Cardiac septum (tissue), 1 donor: ENCODE measurements at regions not wholly inside any gene's neighbourhood (a gene's known extent, or its start where the extent isn't known, plus 50 kb on each side); places are given as distances from the start of the nearest gene placed in this dataset.
"Not testable (repeated sequence)": the region's sequence is repeated elsewhere in the genome, so short reads cannot be mapped to it uniquely, and the experiment has no call there.

Experiments
- DNase-seq: peaks from one replicate; pipeline ENCODE4 v3.0.0-alpha.2; 2020; ENCODE audit warnings: low spot score
- intact Hi-C: fragments of 100-400 bp; cut with DNase I; formaldehyde crosslinking; loops from one replicate; pipeline ENCODE4 v1.14.0; 2022
- donor health status: DM: no; HTN: no; CAD: no.

DNA sequence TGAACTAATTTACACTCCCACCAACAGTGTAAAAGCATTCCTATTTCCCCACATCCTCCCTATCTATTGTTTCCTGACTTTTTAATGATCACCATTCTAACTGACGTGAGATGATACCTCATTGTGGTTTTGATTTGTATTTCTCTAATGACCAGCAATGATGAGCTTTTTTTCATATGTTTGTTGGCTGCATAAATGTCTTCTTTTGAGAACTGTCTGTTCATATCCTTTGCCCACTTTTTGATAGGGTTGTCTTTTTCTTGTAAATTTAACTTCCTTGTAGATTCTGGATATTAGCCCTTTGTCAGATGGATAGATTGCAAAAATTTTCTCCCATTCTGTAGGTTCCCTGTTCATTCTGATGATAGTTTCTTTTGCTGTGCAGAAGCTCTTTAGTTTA, 251.3 kb downstream of the PTGER3 start:
- intact Hi-C loops, DNase-seq: not testable (repeated sequence)

GRCh38 chr1:70802625-70803024, 245.0 kb downstream of the PTGER3 start:
- intact Hi-C loops, DNase-seq: not testable (repeated sequence)

DNA sequence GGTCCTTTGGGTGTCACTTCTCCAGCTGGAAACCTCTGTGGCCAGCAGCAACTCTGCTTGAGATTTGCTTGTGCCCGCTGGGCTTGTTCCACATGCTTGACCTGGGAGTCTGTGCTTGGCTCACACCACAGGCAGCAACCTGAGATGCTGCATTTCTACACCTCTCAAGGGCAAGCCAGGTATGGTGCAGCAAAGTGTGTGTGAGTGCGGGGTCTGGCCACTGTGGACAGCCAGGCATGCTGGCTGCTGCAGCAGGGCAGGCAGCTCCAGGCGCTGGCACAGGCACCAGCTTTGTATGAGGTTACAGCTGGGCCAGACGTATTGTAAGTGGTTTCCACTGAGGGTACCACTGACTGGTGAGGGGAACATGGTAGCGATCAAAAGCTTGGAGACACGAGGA, 242.0 kb downstream of the PTGER3 start:
- intact Hi-C loops: no loop called here
- DNase-seq: no peak

GRCh38 chr1:70807088-70807664, 240.4 kb downstream of the PTGER3 start:
- no peak for DNase-seq
- intact Hi-C loops: no loop called here

DNA sequence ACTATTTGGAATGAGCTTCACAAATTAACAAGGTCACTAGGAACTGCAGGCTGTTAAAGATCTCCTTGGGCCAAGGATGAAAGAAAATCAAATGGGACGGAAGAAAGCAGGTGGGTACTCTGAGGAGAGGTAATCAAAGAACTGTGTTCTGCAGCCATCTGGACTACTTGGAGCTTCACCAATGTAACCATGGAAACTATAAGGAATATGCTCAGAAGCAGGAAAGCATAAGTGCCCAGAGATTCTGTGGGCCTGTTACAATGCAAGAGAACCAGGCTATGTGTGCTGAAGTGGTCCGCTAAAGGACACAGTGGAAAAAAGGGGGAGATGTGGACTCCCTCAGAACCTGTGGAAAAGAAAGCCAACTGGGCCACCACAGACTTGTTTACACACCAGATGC, 238.5 kb downstream of the PTGER3 start:
- no peak for DNase-seq
- intact Hi-C loops: no loop called here

GRCh38 chr1:70811815-70812214, 235.8 kb downstream of the PTGER3 start:
- intact Hi-C loops: no loop called here
- no peak for DNase-seq

DNA sequence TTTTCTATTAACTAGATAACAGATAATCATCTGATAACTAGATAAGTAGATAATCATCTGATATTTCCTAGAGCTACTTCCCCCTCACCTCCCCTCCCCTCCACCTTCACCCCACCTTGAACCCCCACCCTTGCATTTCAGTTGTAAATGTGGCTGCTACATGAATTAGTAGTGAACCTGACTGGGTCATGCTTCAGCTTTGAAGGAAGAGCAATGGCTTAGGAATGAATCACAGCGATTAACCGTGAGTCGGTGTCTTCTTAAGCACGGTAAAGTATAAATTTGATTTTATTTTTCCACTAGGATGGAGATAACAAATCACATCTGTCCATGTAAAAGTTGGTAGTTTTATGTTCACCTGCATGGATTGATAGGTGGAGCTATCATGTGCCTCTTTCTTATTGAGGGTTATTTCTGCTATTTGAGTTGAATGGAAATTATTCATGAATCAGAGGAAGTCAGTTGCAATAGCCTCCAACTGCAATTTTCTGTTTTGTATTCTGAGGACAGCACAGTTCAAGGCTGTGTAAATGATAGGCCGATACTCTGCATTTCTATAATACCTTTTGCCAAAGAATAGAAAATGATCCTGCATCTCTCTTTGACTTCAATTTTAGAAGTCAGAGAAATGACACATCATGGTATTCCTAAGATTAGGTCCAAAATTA, 235.0 kb downstream of the PTGER3 start:
- intact Hi-C loops: no loop called here
- no peak for DNase-seq

DNA sequence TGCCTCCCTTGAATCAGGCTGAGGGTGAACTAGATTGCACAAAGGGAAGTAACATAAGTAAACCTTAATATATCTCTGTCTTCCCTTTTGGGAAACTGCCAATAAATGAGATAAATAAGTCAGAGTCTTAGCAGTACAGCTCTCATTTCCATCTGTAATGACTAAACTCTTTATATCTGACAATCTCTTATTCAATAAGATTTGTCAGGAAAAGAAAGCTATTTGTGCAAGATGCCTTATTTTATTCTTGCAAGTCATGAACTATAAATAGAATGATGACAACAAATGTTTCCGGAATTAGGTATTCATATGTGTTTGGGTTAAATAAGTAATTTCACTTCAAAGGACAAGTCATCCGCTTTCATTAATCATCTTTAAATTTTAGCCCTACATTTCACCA, 229.2 kb downstream of the PTGER3 start:
- intact Hi-C loops: no loop called here
- DNase-seq: no peak

- intact Hi-C loops: no loop called here
- DNase-seq: no peak
Measured at GRCh38 chr1:70819231-70819630, 228.4 kb downstream of the PTGER3 start.

GRCh38 chr1:70819785-70820184, 227.8 kb downstream of the PTGER3 start:
- intact Hi-C loops: no loop called here
- no peak for DNase-seq

GRCh38 chr1:70820396-70820795, 227.2 kb downstream of the PTGER3 start:
- no peak for DNase-seq
- intact Hi-C loops: no loop called here

- no peak for DNase-seq
- intact Hi-C loops: no loop called here
Measured at GRCh38 chr1:70820995-70821394, 226.6 kb downstream of the PTGER3 start.

GRCh38 chr1:70826428-70826827, 221.2 kb downstream of the PTGER3 start:
- intact Hi-C loops: no loop called here
- DNase-seq: no peak

DNA sequence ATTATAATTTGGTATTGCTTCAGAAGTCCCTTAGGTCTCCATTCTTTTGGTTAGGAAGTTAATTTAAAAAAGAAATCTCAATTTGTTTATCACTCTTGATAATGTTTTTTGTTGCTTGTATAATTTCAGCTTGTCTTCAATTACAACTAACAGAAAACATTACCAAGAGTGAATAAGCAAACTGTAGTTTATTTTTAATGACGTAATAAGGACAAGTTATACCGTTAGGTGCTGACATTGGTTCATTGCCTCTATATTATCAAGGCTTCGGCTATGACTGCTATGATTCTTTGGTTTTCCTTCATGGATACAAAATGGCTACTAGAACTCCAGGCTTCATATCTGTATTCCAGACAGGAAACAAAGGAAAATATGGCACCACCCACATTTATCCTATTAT, 220.6 kb downstream of the PTGER3 start:
- intact Hi-C loops: no loop called here
- DNase-seq: no peak

DNA sequence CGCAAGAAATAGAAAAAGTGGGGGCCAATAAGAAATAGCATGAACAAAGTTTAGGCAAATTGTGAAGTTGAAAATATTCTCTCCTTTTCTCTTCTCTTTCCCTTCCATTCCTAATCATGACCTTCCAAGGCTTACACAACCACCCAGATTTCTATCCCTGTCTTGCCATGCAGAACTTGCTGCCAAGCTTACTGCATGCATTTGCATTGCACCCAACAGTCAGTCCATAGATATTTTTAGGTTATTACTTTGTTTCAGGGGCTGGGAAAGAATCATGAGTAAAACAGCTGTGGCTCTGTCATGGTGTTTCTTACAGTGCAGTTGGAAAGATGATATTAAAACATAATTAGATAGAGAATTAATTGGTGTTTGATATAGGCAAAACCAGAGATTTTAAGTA, 219.4 kb downstream of the PTGER3 start:
- intact Hi-C loops: no loop called here
- no peak for DNase-seq

GRCh38 chr1:70834365-70834764, 213.3 kb downstream of the PTGER3 start:
- DNase-seq, intact Hi-C loops: not testable (repeated sequence)

GRCh38 chr1:70836456-70836855, 211.2 kb downstream of the PTGER3 start:
- DNase-seq: no peak
- intact Hi-C loops: no loop called here

- DNase-seq: no peak
- intact Hi-C loops: no loop called here
Measured at GRCh38 chr1:70840260-70840953, 207.2 kb downstream of the PTGER3 start.

DNA sequence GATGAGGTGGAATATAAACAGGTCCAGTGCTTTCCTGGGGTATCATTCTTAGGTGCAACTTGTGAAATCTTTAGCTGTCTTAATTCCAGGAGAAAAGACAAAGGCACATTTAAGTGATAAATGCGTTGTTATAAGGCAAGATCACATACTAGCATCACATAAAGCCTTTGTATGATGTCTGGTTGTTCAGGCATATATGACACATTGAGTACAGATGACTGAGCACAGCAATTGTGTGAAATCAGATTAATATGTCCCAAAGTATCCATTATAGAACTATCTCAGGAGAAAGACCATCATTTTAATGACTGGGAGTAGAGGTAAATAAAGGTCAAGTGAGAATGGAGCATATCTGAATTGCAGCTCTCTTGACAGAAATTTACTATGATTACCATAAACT, 205.1 kb downstream of the PTGER3 start:
- intact Hi-C loops: no loop called here

GRCh38 chr1:70843452-70843851, 204.2 kb downstream of the PTGER3 start:
- no peak for DNase-seq
- intact Hi-C loops: no loop called here

More for the DNA sequence above, 205.1 kb downstream of the PTGER3 start:
- no peak for DNase-seq

DNA sequence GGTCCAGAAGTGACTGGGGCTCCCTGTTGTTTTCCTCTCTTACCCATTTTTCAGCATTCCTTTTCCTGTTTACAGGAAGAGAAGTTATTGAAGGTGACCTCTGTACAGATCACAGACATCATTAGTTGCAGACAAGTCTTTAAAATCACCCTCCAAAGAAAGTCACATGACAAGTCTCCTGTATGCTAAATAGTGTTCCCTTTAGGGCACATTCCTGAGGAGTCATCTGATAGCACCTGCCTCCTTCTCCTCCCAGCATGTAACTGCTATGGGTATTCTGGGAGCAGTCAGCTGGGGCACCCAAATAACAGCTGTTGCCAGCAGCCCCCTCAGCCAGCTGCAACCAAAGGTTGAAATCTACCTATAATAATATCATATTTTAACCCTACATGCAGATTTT, 200.6 kb downstream of the PTGER3 start:
- intact Hi-C loops: no loop called here
- no peak for DNase-seq
